HS-27A (cell line): ENCODE measurements at regions not wholly inside any gene's neighbourhood (a gene's known extent, or its start where the extent isn't known, plus 50 kb on each side); places are given as distances from the start of the nearest gene placed in this dataset.
"Not testable (repeated sequence)": the region's sequence is repeated elsewhere in the genome, so short reads cannot be mapped to it uniquely, and the experiment has no call there.

Source experiments
- DNase-seq: peaks from one replicate; pipeline ENCODE4 v3.0.0-alpha.2; 2012; ENCODE audit warnings: low read depth, missing footprints

- no peak for DNase-seq
Observed at GRCh38 chr5:67983251-67984110, 232.1 kb upstream of the PIK3R1 start.

- not testable (repeated sequence) for DNase-seq
Observed at GRCh38 chr5:67982160-67982559, 233.4 kb upstream of the PIK3R1 start.

GRCh38 chr5:67978171-67978570, 237.4 kb upstream of the PIK3R1 start:
- no peak for DNase-seq

GRCh38 chr5:67976891-67977601, 238.5 kb upstream of the PIK3R1 start:
- no peak for DNase-seq

- no peak for DNase-seq
Observed at GRCh38 chr5:67976181-67976580, 239.4 kb upstream of the PIK3R1 start.

GRCh38 chr5:67974471-67974870, 241.1 kb upstream of the PIK3R1 start:
- DNase-seq = no peak

GRCh38 chr5:67974054-67974453, 241.5 kb upstream of the PIK3R1 start:
- no peak for DNase-seq

GRCh38 chr5:67971971-67972821, 243.4 kb upstream of the PIK3R1 start:
- no peak for DNase-seq

- DNase-seq = no peak
Observed at GRCh38 chr5:67971223-67971830, 244.2 kb upstream of the PIK3R1 start.

- no peak for DNase-seq
Observed at GRCh38 chr5:67969631-67970030, 245.9 kb upstream of the PIK3R1 start.

GRCh38 chr5:67969176-67969575, 246.4 kb upstream of the PIK3R1 start:
- no peak for DNase-seq

GRCh38 chr5:67966712-67967111, 248.8 kb upstream of the PIK3R1 start:
- DNase-seq = no peak

GRCh38 chr5:67964619-67965018, 250.9 kb upstream of the PIK3R1 start:
- DNase-seq = no peak

GRCh38 chr5:67963789-67964519, 251.6 kb upstream of the PIK3R1 start:
- DNase-seq = no peak

GRCh38 chr5:67960939-67961338, 254.6 kb upstream of the PIK3R1 start:
- DNase-seq = no peak

GRCh38 chr5:67957374-67957773, 258.2 kb upstream of the PIK3R1 start:
- no peak for DNase-seq

- no peak for DNase-seq
Observed at GRCh38 chr5:67954351-67954750, 261.2 kb upstream of the PIK3R1 start.

GRCh38 chr5:67942421-67942820, 273.1 kb upstream of the PIK3R1 start:
- no peak for DNase-seq

- DNase-seq = no peak
Observed at GRCh38 chr5:67941614-67942401, 273.7 kb upstream of the PIK3R1 start.

GRCh38 chr5:67935908-67936566, 279.5 kb upstream of the PIK3R1 start:
- DNase-seq = no peak
